Activated B cell treated with CpG ODN at 0.5 μM for 24 hours (primary cell): ENCODE measurements at regions not wholly inside any gene's neighbourhood (a gene's known extent, or its start where the extent isn't known, plus 50 kb on each side); places are given as distances from the start of the nearest gene placed in this dataset.
"Not testable (repeated sequence)": the region's sequence is repeated elsewhere in the genome, so short reads cannot be mapped to it uniquely, and the experiment has no call there.

Experiments
- ATAC-seq: fragments of 200-7000 bp; cut with Tn5 transposase; one replicate; pipeline ENCODE4 v1.10.0; 2021; ENCODE audit warnings: low read depth, mild to moderate bottlenecking, moderate library complexity
- CTCF ChIA-PET: fragments of 350-600 bp; sonication (Branson Sonifier 250); formaldehyde crosslinking; loops from one replicate; lab custom pipeline; 2021; ENCODE audit warnings: antibody characterized with exemption; lab: Charles Lee
- POLR2A ChIA-PET: fragments of 350-600 bp; sonication (Branson Sonifier 250); formaldehyde crosslinking; loops from one replicate; lab custom pipeline; 2021; ENCODE audit warnings: antibody characterized with exemption; lab: Charles Lee
- DNase-seq: peaks from one replicate; pipeline ENCODE4 v3.0.0; 2022
- H3K27ac Mint-ChIP-seq: one replicate; pipeline ENCODE4 v1.8.0; 2020; ENCODE audit warnings: mixed read lengths
- H3K27me3 Mint-ChIP-seq: one replicate; pipeline ENCODE4 v1.8.0; 2021; ENCODE audit warnings: mixed read lengths
- H3K36me3 Mint-ChIP-seq: one replicate; pipeline ENCODE4 v1.8.0; 2021; ENCODE audit warnings: low read depth, mixed read lengths
- H3K4me1 Mint-ChIP-seq: one replicate; pipeline ENCODE4 v1.8.0; 2021; ENCODE audit warnings: mixed read lengths
- H3K4me3 Mint-ChIP-seq: one replicate; pipeline ENCODE4 v1.8.0; 2020; ENCODE audit warnings: mild to moderate bottlenecking, mixed read lengths
- H3K9me3 Mint-ChIP-seq: one replicate; pipeline ENCODE4 v1.8.0; 2020; ENCODE audit warnings: mixed read lengths
- CTCF ChIP-seq: fragments of 200-600 bp; IDR thresholded peaks from one replicate; pipeline ENCODE4 v1.8.0; 2022; ENCODE audit warnings: antibody characterized with exemption, mild to moderate bottlenecking
- intact Hi-C: fragments of 100-400 bp; cut with micrococcal nuclease; formaldehyde crosslinking; loops from one replicate; pipeline ENCODE4 v1.15.1; 2024

- no peak for TF ChIP-seq CTCF
- H3K36me3 Mint-ChIP-seq = no peaks in the 10 kb centered on the region
- H3K27me3 Mint-ChIP-seq = no peaks in the 10 kb centered on the region
- H3K4me1 Mint-ChIP-seq = no peaks in the 10 kb centered on the region
- intact Hi-C loops = no loop called here
- no peak overlapping the region for H3K27ac Mint-ChIP-seq
- peaks cover 7% of the 10 kb centered on the region for H3K9me3 Mint-ChIP-seq
- no peak overlapping the region for H3K4me3 Mint-ChIP-seq
- DNase-seq (no peak), ATAC-seq (no peak)
- ChIA-PET POLR2A (no interaction called here), CTCF (no interaction called here)
Observed at GRCh38 chr5:99355881-99356280, 427.1 kb upstream of the CHD1 start.

GRCh38 chr5:99349787-99350186 lies 421.0 kb upstream of the CHD1 start:
- Mint-ChIP-seq H3K4me1 (no peaks in the 10 kb centered on the region), H3K27ac (no peak overlapping the region), H3K36me3 (no peaks in the 10 kb centered on the region), H3K4me3 (no peak overlapping the region), H3K9me3 (peaks cover 7% of the 10 kb centered on the region), H3K27me3 (no peaks in the 10 kb centered on the region)
- ATAC-seq (no peak), DNase-seq (no peak)
- intact Hi-C loops = no loop called here
- TF ChIP-seq CTCF = no peak
- ChIA-PET POLR2A (no interaction called here), CTCF (no interaction called here)

GRCh38 chr5:99348597-99348996 lies 419.8 kb upstream of the CHD1 start:
- no peak overlapping the region for H3K4me3 Mint-ChIP-seq
- no peaks in the 10 kb centered on the region for H3K36me3 Mint-ChIP-seq
- no peaks in the 10 kb centered on the region for H3K4me1 Mint-ChIP-seq
- no peaks in the 10 kb centered on the region for H3K27me3 Mint-ChIP-seq
- no peak overlapping the region for H3K27ac Mint-ChIP-seq
- ChIA-PET CTCF (no interaction called here), POLR2A (no interaction called here)
- ATAC-seq (no peak), DNase-seq (no peak)
- no peak for TF ChIP-seq CTCF
- peaks cover 5% of the 10 kb centered on the region for H3K9me3 Mint-ChIP-seq
- intact Hi-C loops = no loop called here

- H3K27me3 Mint-ChIP-seq, H3K4me1 Mint-ChIP-seq, H3K36me3 Mint-ChIP-seq, intact Hi-C loops, DNase-seq, H3K4me3 Mint-ChIP-seq, ATAC-seq, CTCF ChIA-PET, POLR2A ChIA-PET, H3K27ac Mint-ChIP-seq: not testable (repeated sequence)
- peaks cover 14% of the 10 kb centered on the region for H3K9me3 Mint-ChIP-seq
Observed at GRCh38 chr5:99339758-99340157, 411.0 kb upstream of the CHD1 start.

GRCh38 chr5:99334936-99335335 lies 406.1 kb upstream of the CHD1 start:
- DNase-seq = no peak
- no peaks in the 10 kb centered on the region for H3K36me3 Mint-ChIP-seq
- no peak overlapping the region for H3K27ac Mint-ChIP-seq
- H3K9me3 Mint-ChIP-seq = peaks cover 17% of the 10 kb centered on the region
- ChIA-PET CTCF (no interaction called here), POLR2A (no interaction called here)
- no peak overlapping the region for H3K4me3 Mint-ChIP-seq
- no peak for ATAC-seq
- no peak for TF ChIP-seq CTCF
- intact Hi-C loops = no loop called here
- no peaks in the 10 kb centered on the region for H3K27me3 Mint-ChIP-seq
- H3K4me1 Mint-ChIP-seq = no peaks in the 10 kb centered on the region

GRCh38 chr5:99331061-99331460 lies 402.3 kb upstream of the CHD1 start:
- Mint-ChIP-seq H3K27me3 (no peaks in the 10 kb centered on the region), H3K9me3 (peaks cover 8% of the 10 kb centered on the region), H3K4me3 (no peak overlapping the region), H3K4me1 (no peaks in the 10 kb centered on the region), H3K27ac (no peak overlapping the region), H3K36me3 (no peaks in the 10 kb centered on the region)
- POLR2A ChIA-PET = no interaction called here
- ATAC-seq (no peak), DNase-seq (no peak)
- CTCF ChIA-PET = no interaction called here
- no peak for TF ChIP-seq CTCF
- intact Hi-C loops = no loop called here
